SK-N-SH (cell line): ENCODE measurements at regions not wholly inside any gene's neighbourhood (a gene's known extent, or its start where the extent isn't known, plus 50 kb on each side); places are given as distances from the start of the nearest gene placed in this dataset.

Experiments used
- CTCF ChIA-PET: fragments of 300-600, 350-600 bp; formaldehyde crosslinking; extraction: SDS; loops from one replicate; lab custom pipeline; 2021; lab: Yijun Ruan, JAX
- POLR2A ChIA-PET: fragments of 350-600 bp; sonication (Branson Sonifier 250); formaldehyde crosslinking; extraction: SDS; loops from one replicate; lab custom pipeline; 2020; ENCODE audit warnings: antibody characterized with exemption, inconsistent platforms; lab: Yijun Ruan, JAX
- DNase-seq: peaks from one replicate; pipeline ENCODE4 v3.0.0; 2012
- H2AFZ ChIP-seq: fragments of 200-600 bp; sonication (generic); 2 replicates; pipeline ENCODE4 v1.8.1; 2016; ENCODE audit warnings: antibody characterized with exemption, mild to moderate bottlenecking, low read depth
- H3F3A ChIP-seq: fragments of 200-600 bp; sonication (generic); replicated peaks from 2 replicates; pipeline ENCODE3; 2016; ENCODE audit warnings: antibody characterized with exemption, mild to moderate bottlenecking; ENCODE audit not compliant: insufficient read depth
- H3K27ac ChIP-seq, 2 experiments: fragments of 200-500 bp in 1 of 2; fragments of 200-600 bp in 1 of 2; sonication (Bioruptor generic) in 1 of 2; sonication (generic), shearing (Covaris generic) in 1 of 2; 2 replicates each; pipeline versions ENCODE4 v1.5.1 to v1.6.1; 2014 to 2016; ENCODE audit warnings: low read depth in 2 of 2, inconsistent platforms in 1 of 2, low read length in 1 of 2, mild to moderate bottlenecking in 1 of 2, mixed read lengths in 1 of 2
- H3K27me3 ChIP-seq: fragments of 200-600 bp; sonication (generic), shearing (Covaris generic); 2 replicates; pipeline ENCODE4 v1.6.1; 2016; ENCODE audit warnings: mixed run types; ENCODE audit not compliant: insufficient read depth
- H3K36me3 ChIP-seq, 2 experiments: fragments of 200-500 bp in 1 of 2; fragments of 200-600 bp in 1 of 2; sonication (Bioruptor generic) in 1 of 2; sonication (generic) in 1 of 2; replicated peaks in 1 of 2; 2 replicates each; pipeline versions ENCODE3 to v1.5.1; 2014 to 2016; ENCODE audit warnings: low read length in 1 of 2, mild to moderate bottlenecking in 1 of 2; ENCODE audit not compliant: insufficient read depth in 2 of 2, control insufficient read depth in 1 of 2
- H3K4me1 ChIP-seq, 2 experiments: fragments of 200-500 bp in 1 of 2; fragments of 200-600 bp in 1 of 2; sonication (Bioruptor generic) in 1 of 2; sonication (generic), shearing (Covaris generic) in 1 of 2; 2 replicates each; pipeline versions ENCODE4 v1.5.1 to v1.6.1; 2014 to 2016; ENCODE audit warnings: low read depth in 1 of 2, low read length in 1 of 2, mixed run types in 1 of 2; ENCODE audit not compliant: insufficient read depth in 2 of 2, control insufficient read depth in 1 of 2
- H3K4me2 ChIP-seq: fragments of 200-600 bp; sonication (generic), shearing (Covaris generic); 2 replicates; pipeline ENCODE4 v1.6.1; 2017; ENCODE audit warnings: mixed run types
- H3K4me3 ChIP-seq, 2 experiments: fragments of 200-500 bp in 1 of 2; fragments of 200-600 bp in 1 of 2; sonication (Bioruptor generic) in 1 of 2; sonication (generic), shearing (Covaris generic) in 1 of 2; 2 replicates each; pipeline versions ENCODE4 v1.5.1 to v1.8.1; 2014 to 2016; ENCODE audit warnings: low read depth in 2 of 2, inconsistent platforms in 1 of 2, low read length in 1 of 2, mild to moderate bottlenecking in 1 of 2, mixed read lengths in 1 of 2, moderate library complexity in 1 of 2
- H3K79me2 ChIP-seq: fragments of 200-600 bp; sonication (generic); 2 replicates; pipeline ENCODE4 v1.8.1; 2017; ENCODE audit warnings: mild to moderate bottlenecking; ENCODE audit not compliant: insufficient read depth
- H3K9ac ChIP-seq: fragments of 200-600 bp; sonication (generic); 2 replicates; pipeline ENCODE4 v1.6.1; 2017; ENCODE audit warnings: mixed run types
- H3K9me2 ChIP-seq: fragments of 200-600 bp; sonication (generic); 2 replicates; pipeline ENCODE4 v1.6.1; 2017; ENCODE audit warnings: mixed run types
- H3K9me3 ChIP-seq: fragments of 200-600 bp; sonication (generic); 2 replicates; pipeline ENCODE4 v1.6.1; 2017; ENCODE audit warnings: mixed run types, mild to moderate bottlenecking, moderate library complexity
- H4K20me1 ChIP-seq: fragments of 200-600 bp; sonication (generic); 2 replicates; pipeline ENCODE4 v1.6.1; 2017; ENCODE audit warnings: mild to moderate bottlenecking, mixed run types; ENCODE audit not compliant: insufficient read depth
- CHD2 ChIP-seq: fragments of 150-350 bp; IDR thresholded peaks from 2 replicates; pipeline ENCODE4 v1.6.1; 2018; ENCODE audit warnings: low read length; ENCODE audit not compliant: partially characterized antibody
- FOXM1 ChIP-seq: IDR thresholded peaks from 2 replicates; pipeline ENCODE4 v1.4.0; 2012; ENCODE audit warnings: low read depth, mild to moderate bottlenecking
- GATA2 ChIP-seq: sonication (generic); formaldehyde crosslinking; IDR thresholded peaks from 2 replicates; pipeline ENCODE4 v1.5.0; 2020; ENCODE audit warnings: mild to moderate bottlenecking, missing genetic modification reagents
- MAX ChIP-seq: IDR thresholded peaks from 2 replicates; pipeline ENCODE4 v1.4.0; 2012; ENCODE audit warnings: low read depth
- RAD21 ChIP-seq: IDR thresholded peaks from 2 replicates; pipeline ENCODE4 v1.6.1; 2012; ENCODE audit warnings: mild to moderate bottlenecking, low read length
- RFX5 ChIP-seq: IDR thresholded peaks from 2 replicates; pipeline ENCODE4 v1.6.1; 2012; ENCODE audit warnings: mild to moderate bottlenecking, improper control_type of control experiment, low read length
- RXRA ChIP-seq: IDR thresholded peaks from 2 replicates; pipeline ENCODE4 v1.4.0; 2012; ENCODE audit warnings: low read depth, mild to moderate bottlenecking, borderline replicate concordance
- SIN3A ChIP-seq: IDR thresholded peaks from 2 replicates; pipeline ENCODE4 v1.6.1; 2012; ENCODE audit warnings: low read depth, mild to moderate bottlenecking, low read length, moderate library complexity, borderline replicate concordance
- SMC3 ChIP-seq: IDR thresholded peaks from 2 replicates; pipeline ENCODE4 v1.6.1; 2012; ENCODE audit warnings: low read depth, low read length, improper control_type of control experiment
- TEAD4 ChIP-seq: IDR thresholded peaks from 2 replicates; pipeline ENCODE4 v1.4.0; 2012; ENCODE audit warnings: mild to moderate bottlenecking, borderline replicate concordance; ENCODE audit not compliant: insufficient read depth
- ZBTB33 ChIP-seq: IDR thresholded peaks from 2 replicates; pipeline ENCODE4 v1.4.0; 2012; ENCODE audit warnings: low read depth, borderline replicate concordance
- WGBS: methylation state at CpG from one replicate; pipeline ENCODE4 v1.1.6; 2017; ENCODE audit warnings: low lambda C conversion rate; 5-methylcytosine and 5-hydroxymethylcytosine counted together
- TF ChIP-seq, protein P1 (sequence below): fragments of 200-600 bp; sonication (generic); IDR thresholded peaks from 2 replicates; pipeline ENCODE4 v1.6.1; 2017; ENCODE audit warnings: antibody characterized with exemption, mild to moderate bottlenecking, moderate library complexity
- TF ChIP-seq, protein P2 (sequence below): IDR thresholded peaks from 2 replicates; pipeline ENCODE4 v1.4.0; 2012; ENCODE audit warnings: low read depth, borderline replicate concordance
- TF ChIP-seq, protein P3 (sequence below): IDR thresholded peaks from 2 replicates; pipeline ENCODE4; 2012

DNA sequence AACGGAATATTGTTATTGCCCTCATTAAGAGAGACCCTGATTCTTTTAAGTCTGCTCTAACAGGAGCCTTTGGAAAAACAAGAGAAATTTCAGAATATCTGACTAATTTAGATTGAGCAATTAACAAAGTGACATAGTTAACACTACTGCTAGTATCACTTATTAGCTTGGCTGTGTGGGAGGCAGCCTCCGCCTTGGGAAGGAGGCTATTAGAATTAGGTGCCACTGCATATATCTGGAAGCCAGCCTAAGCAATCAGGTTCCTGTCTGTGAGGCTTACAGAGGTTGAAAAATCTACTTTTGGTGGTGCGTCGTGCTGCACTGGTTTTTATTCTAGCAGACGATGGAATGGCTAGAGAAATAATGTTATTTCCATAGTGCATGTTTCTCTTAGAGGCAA lies 227.2 kb downstream of the OLFM4 start:
- Histone ChIP-seq H3K79me2 (no peaks in the 10 kb centered on the region), H3K4me2 (no peak overlapping the region)

DNA sequence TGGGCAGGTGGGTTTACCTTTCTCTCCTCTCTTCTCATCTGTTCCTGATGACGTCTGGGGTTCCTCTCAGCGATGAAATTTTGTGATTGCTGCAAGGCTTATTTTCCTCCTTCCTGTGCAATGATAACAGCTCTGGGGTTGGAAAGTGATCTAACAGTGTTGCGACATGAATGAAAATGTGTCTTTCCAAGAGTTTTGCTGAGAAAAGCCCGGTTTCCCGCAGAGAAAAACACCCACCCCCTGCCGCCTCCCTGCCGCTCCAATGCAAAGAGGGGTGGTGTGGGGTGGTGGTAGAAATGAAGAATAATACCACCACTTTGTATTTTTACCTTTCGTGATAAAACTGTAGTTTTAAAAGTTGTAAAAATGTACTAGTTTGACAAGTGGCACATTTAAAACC lies 232.0 kb downstream of the OLFM4 start:
- DNase-seq = no peak
- Histone ChIP-seq H4K20me1 (no peaks in the 10 kb centered on the region), H3K4me1 (no peaks in the 10 kb centered on the region), H3K9me2 (no peaks in the 10 kb centered on the region), H3K9me3 (no peaks in the 10 kb centered on the region), H3K9ac (no peak overlapping the region), H3K27me3 (no peaks in the 10 kb centered on the region), H3F3A (no peaks in the 10 kb centered on the region), H3K36me3 (no peaks in the 10 kb centered on the region), H3K4me3 (no peak overlapping the region), H3K79me2 (no peaks in the 10 kb centered on the region), H2AFZ (no peak overlapping the region), H3K4me2 (no peak overlapping the region), H3K27ac (no peak overlapping the region)
- POLR2A ChIA-PET = no interaction called here
- TF ChIP-seq RAD21 = no peak
- TF ChIP-seq, protein P1, sequence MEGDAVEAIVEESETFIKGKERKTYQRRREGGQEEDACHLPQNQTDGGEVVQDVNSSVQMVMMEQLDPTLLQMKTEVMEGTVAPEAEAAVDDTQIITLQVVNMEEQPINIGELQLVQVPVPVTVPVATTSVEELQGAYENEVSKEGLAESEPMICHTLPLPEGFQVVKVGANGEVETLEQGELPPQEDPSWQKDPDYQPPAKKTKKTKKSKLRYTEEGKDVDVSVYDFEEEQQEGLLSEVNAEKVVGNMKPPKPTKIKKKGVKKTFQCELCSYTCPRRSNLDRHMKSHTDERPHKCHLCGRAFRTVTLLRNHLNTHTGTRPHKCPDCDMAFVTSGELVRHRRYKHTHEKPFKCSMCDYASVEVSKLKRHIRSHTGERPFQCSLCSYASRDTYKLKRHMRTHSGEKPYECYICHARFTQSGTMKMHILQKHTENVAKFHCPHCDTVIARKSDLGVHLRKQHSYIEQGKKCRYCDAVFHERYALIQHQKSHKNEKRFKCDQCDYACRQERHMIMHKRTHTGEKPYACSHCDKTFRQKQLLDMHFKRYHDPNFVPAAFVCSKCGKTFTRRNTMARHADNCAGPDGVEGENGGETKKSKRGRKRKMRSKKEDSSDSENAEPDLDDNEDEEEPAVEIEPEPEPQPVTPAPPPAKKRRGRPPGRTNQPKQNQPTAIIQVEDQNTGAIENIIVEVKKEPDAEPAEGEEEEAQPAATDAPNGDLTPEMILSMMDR = no peak
- TF ChIP-seq SMC3 = no peak
- TF ChIP-seq, protein P2, sequence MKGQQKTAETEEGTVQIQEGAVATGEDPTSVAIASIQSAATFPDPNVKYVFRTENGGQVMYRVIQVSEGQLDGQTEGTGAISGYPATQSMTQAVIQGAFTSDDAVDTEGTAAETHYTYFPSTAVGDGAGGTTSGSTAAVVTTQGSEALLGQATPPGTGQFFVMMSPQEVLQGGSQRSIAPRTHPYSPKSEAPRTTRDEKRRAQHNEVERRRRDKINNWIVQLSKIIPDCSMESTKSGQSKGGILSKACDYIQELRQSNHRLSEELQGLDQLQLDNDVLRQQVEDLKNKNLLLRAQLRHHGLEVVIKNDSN = no peak
- no peak for TF ChIP-seq GATA2 (CRISPR knock-in tag)
- no peak for TF ChIP-seq TEAD4
- TF ChIP-seq ZBTB33 = no peak
- TF ChIP-seq RFX5 = no peak
- no peak for TF ChIP-seq FOXM1
- no peak for TF ChIP-seq CHD2
- no peak for TF ChIP-seq SIN3A
- no peak for TF ChIP-seq MAX
- WGBS = 37% methylated on average over 8 of the region's 8 CpGs
- CTCF ChIA-PET = interaction anchor here (1.3 to 1.5 kb wide), 3 partner anchors 9 to 18 kb away, joined by 3 to 4 read pairs (median 4); no protein-coding TSS in a partner anchor

More for the DNA sequence above, 227.2 kb downstream of the OLFM4 start:
- TF ChIP-seq MAX (no peak), ZBTB33 (no peak), RXRA (no peak), TEAD4 (no peak), RAD21 (no peak)
- TF ChIP-seq, protein P3, sequence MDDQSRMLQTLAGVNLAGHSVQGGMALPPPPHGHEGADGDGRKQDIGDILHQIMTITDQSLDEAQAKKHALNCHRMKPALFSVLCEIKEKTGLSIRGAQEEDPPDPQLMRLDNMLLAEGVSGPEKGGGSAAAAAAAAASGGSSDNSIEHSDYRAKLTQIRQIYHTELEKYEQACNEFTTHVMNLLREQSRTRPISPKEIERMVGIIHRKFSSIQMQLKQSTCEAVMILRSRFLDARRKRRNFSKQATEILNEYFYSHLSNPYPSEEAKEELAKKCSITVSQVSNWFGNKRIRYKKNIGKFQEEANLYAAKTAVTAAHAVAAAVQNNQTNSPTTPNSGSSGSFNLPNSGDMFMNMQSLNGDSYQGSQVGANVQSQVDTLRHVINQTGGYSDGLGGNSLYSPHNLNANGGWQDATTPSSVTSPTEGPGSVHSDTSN = no peak
- Histone ChIP-seq H3F3A (no peaks in the 10 kb centered on the region), H3K4me3 (no peak overlapping the region), H4K20me1 (no peaks in the 10 kb centered on the region), H3K36me3 (no peaks in the 10 kb centered on the region), H3K9ac (no peak overlapping the region), H3K9me3 (no peaks in the 10 kb centered on the region), H3K27me3 (no peaks in the 10 kb centered on the region), H3K27ac (no peak overlapping the region), H3K9me2 (no peaks in the 10 kb centered on the region), H3K4me1 (no peaks in the 10 kb centered on the region), H2AFZ (no peak overlapping the region)
- no peak for DNase-seq
- CTCF ChIA-PET = interaction anchor here (1.0 kb wide), 1 partner anchor 1989 kb away, joined by 4 read pairs; no protein-coding TSS in a partner anchor
- 41% methylated on average over 5 of the region's 5 CpGs for WGBS
- POLR2A ChIA-PET = no interaction called here
